Trophoblast cell (in vitro differentiated cells and primary cell): ENCODE measurements at regions not wholly inside any gene's neighbourhood (a gene's known extent, or its start where the extent isn't known, plus 50 kb on each side); places are given as distances from the start of the nearest gene placed in this dataset.

Source experiments
- DNase-seq, 2 donors: peaks; one replicate each; pipeline ENCODE4 v3.0.0-alpha.2; 2016
- H2AFZ ChIP-seq: 2 replicates; pipeline ENCODE4 v1.6.1; 2013; ENCODE audit warnings: low read length, moderate library complexity, mild to moderate bottlenecking; ENCODE audit not compliant: insufficient read depth, poor library complexity
- H2AK5ac ChIP-seq: 2 replicates; pipeline ENCODE4 v1.6.1; 2013; ENCODE audit warnings: mild to moderate bottlenecking, low read length
- H2BK120ac ChIP-seq: 2 replicates; pipeline ENCODE4 v1.6.1; 2013; ENCODE audit warnings: low read length, mild to moderate bottlenecking, moderate library complexity; ENCODE audit not compliant: insufficient read depth, poor library complexity
- H2BK12ac ChIP-seq: 2 replicates; pipeline ENCODE4 v1.6.1; 2013; ENCODE audit warnings: mild to moderate bottlenecking, low read length, moderate library complexity
- H2BK5ac ChIP-seq: 2 replicates; pipeline ENCODE4 v1.6.1; 2013; ENCODE audit warnings: low read length, low read depth, moderate library complexity, mild to moderate bottlenecking; ENCODE audit not compliant: poor library complexity
- H3K14ac ChIP-seq: 2 replicates; pipeline ENCODE4 v1.6.1; 2013; ENCODE audit warnings: mild to moderate bottlenecking, low read length
- H3K18ac ChIP-seq: 2 replicates; pipeline ENCODE4 v1.6.1; 2013; ENCODE audit warnings: mild to moderate bottlenecking, low read length
- H3K23ac ChIP-seq: 2 replicates; pipeline ENCODE4 v1.6.1; 2013; ENCODE audit warnings: low read length
- H3K27ac ChIP-seq: 2 replicates; pipeline ENCODE4 v1.5.1; 2013; ENCODE audit warnings: low read depth, mild to moderate bottlenecking, inconsistent platforms, low read length, moderate library complexity
- H3K27me3 ChIP-seq: 2 replicates; pipeline ENCODE4 v1.6.1; 2013; ENCODE audit warnings: inconsistent platforms, mild to moderate bottlenecking, low read length, moderate library complexity; ENCODE audit not compliant: insufficient read depth
- H3K36me3 ChIP-seq, 2 experiments: 1 replicate in 1 of 2; 2 replicates in 1 of 2; pipeline ENCODE4 v1.6.1; 2013; ENCODE audit warnings: low read length in 2 of 2, mild to moderate bottlenecking in 2 of 2, moderate library complexity in 1 of 2; ENCODE audit not compliant: insufficient read depth in 2 of 2, control insufficient read depth in 1 of 2
- H3K4ac ChIP-seq: 2 replicates; pipeline ENCODE4 v1.6.1; 2013; ENCODE audit warnings: low read depth, mild to moderate bottlenecking, low read length, moderate library complexity
- H3K4me1 ChIP-seq, 2 experiments: 1 replicate in 1 of 2; 2 replicates in 1 of 2; pipeline ENCODE4 v1.6.1; 2013; ENCODE audit warnings: low read length in 2 of 2, mild to moderate bottlenecking in 2 of 2, moderate library complexity in 1 of 2; ENCODE audit not compliant: insufficient read depth in 2 of 2, control insufficient read depth in 1 of 2
- H3K4me2 ChIP-seq: 2 replicates; pipeline ENCODE4 v1.6.1; 2013; ENCODE audit warnings: inconsistent platforms, mild to moderate bottlenecking, low read length, moderate library complexity
- H3K4me3 ChIP-seq: 2 replicates; pipeline ENCODE4 v1.5.1; 2013; ENCODE audit warnings: mild to moderate bottlenecking, low read depth, low read length, inconsistent platforms
- H3K79me1 ChIP-seq: one replicate; pipeline ENCODE4 v1.6.1; 2013; ENCODE audit warnings: low read length
- H3K79me2 ChIP-seq: 2 replicates; pipeline ENCODE4 v1.6.1; 2013; ENCODE audit warnings: low read length, mild to moderate bottlenecking; ENCODE audit not compliant: control insufficient read depth, insufficient read depth, poor library complexity
- H3K9ac ChIP-seq: 2 replicates; pipeline ENCODE4 v1.6.1; 2013; ENCODE audit warnings: mild to moderate bottlenecking, low read length
- H3K9me3 ChIP-seq: 2 replicates; pipeline ENCODE4 v1.6.1; 2013; ENCODE audit warnings: low read depth, mild to moderate bottlenecking, control low read depth, inconsistent platforms, low read length; ENCODE audit not compliant: insufficient read depth
- H4K12ac ChIP-seq: 2 replicates; pipeline ENCODE4 v1.6.1; 2013; ENCODE audit warnings: low read depth, mild to moderate bottlenecking, low read length, moderate library complexity
- H4K8ac ChIP-seq: 2 replicates; pipeline ENCODE4 v1.6.1; 2013; ENCODE audit warnings: low read depth, mild to moderate bottlenecking, low read length, moderate library complexity
- H4K91ac ChIP-seq: one replicate; pipeline ENCODE4 v1.6.1; 2013; ENCODE audit warnings: low read depth, mild to moderate bottlenecking, low read length, moderate library complexity
- WGBS: extraction: QIAGEN DNeasy Blood & Tissue Kit; methylation state at CpG from one replicate; pipeline ENCODE4 v1.1.7; 2013; ENCODE audit warnings: missing lambda C conversion rate; ENCODE audit not compliant: insufficient read length, insufficient coverage; ENCODE audit errors: extremely low coverage; 5-methylcytosine and 5-hydroxymethylcytosine counted together

GRCh38 chr4:41374490-41374889 is 117.8 kb downstream of the UCHL1 start:
- no peak overlapping the region for H3K4me2 ChIP-seq
- H2BK12ac ChIP-seq, result no peak overlapping the region
- no CpG with 5 or more reads among the region's 3 CpGs for WGBS
- H3K18ac ChIP-seq, result no peak overlapping the region
- peaks cover 0 to 3% of the 10 kb centered on the region in 2 experiments for H3K36me3 ChIP-seq
- H4K12ac ChIP-seq, result no peak overlapping the region
- H3K27me3 ChIP-seq, result no peaks in the 10 kb centered on the region
- no peak overlapping the region for H3K4me3 ChIP-seq
- no peaks in the 10 kb centered on the region for H3K79me2 ChIP-seq
- no peak overlapping the region for H3K23ac ChIP-seq
- no peak overlapping the region for H4K91ac ChIP-seq
- no peak overlapping the region for H2BK5ac ChIP-seq
- H4K8ac ChIP-seq, result no peak overlapping the region
- no peak overlapping the region for H2BK120ac ChIP-seq
- H2AFZ ChIP-seq, result no peak overlapping the region
- H2AK5ac ChIP-seq, result no peak overlapping the region
- no peaks in the 10 kb centered on the region for H3K79me1 ChIP-seq
- no peak for DNase-seq
- H3K9ac ChIP-seq, result no peak overlapping the region
- H3K4me1 ChIP-seq, result peaks cover 2% of the 10 kb centered on the region in 2 experiments
- H3K27ac ChIP-seq, result no peak overlapping the region
- H3K9me3 ChIP-seq, result peaks cover 2% of the 10 kb centered on the region
- no peak overlapping the region for H3K14ac ChIP-seq
- no peak overlapping the region for H3K4ac ChIP-seq

- H3K9me3 ChIP-seq, result peaks cover 2% of the 10 kb centered on the region
- no peak overlapping the region for H2AK5ac ChIP-seq
- no peak overlapping the region for H3K14ac ChIP-seq
- no peak overlapping the region for H2BK120ac ChIP-seq
- no peak overlapping the region for H3K18ac ChIP-seq
- H3K4ac ChIP-seq, result no peak overlapping the region
- H3K9ac ChIP-seq, result no peak overlapping the region
- no peak overlapping the region for H4K91ac ChIP-seq
- no peak overlapping the region for H2BK5ac ChIP-seq
- H3K27ac ChIP-seq, result no peak overlapping the region
- H3K4me1 ChIP-seq, result peaks cover 2% of the 10 kb centered on the region in 2 experiments
- no peaks in the 10 kb centered on the region for H3K79me2 ChIP-seq
- H3K36me3 ChIP-seq, result peaks cover 0 to 3% of the 10 kb centered on the region in 2 experiments
- H4K12ac ChIP-seq, result no peak overlapping the region
- no peak overlapping the region for H2AFZ ChIP-seq
- WGBS, result no CpG with 5 or more reads among the region's 7 CpGs
- no peak overlapping the region for H3K4me2 ChIP-seq
- H3K79me1 ChIP-seq, result no peaks in the 10 kb centered on the region
- no peak overlapping the region for H2BK12ac ChIP-seq
- no peaks in the 10 kb centered on the region for H3K27me3 ChIP-seq
- no peak overlapping the region for H4K8ac ChIP-seq
- H3K23ac ChIP-seq, result no peak overlapping the region
- no peak overlapping the region for H3K4me3 ChIP-seq
- DNase-seq, result peak in 1 of 2 donors; percentile 42
These were observed 118.8 kb downstream of the UCHL1 start for GRCh38 chr4:41375561-41375960.

GRCh38 chr4:41377196-41377595 is 120.5 kb downstream of the UCHL1 start:
- Histone ChIP-seq H3K79me1 (no peaks in the 10 kb centered on the region), H3K36me3 (peaks cover 0 to 3% of the 10 kb centered on the region in 2 experiments), H3K79me2 (no peaks in the 10 kb centered on the region), H3K27ac (no peak overlapping the region), H3K4ac (no peak overlapping the region), H3K23ac (no peak overlapping the region), H2BK5ac (no peak overlapping the region), H2BK12ac (no peak overlapping the region), H3K4me2 (no peak overlapping the region), H3K9ac (no peak overlapping the region), H4K12ac (no peak overlapping the region), H2AK5ac (no peak overlapping the region), H3K14ac (no peak overlapping the region), H3K4me3 (no peak overlapping the region), H2BK120ac (no peak overlapping the region), H3K9me3 (peaks cover 2% of the 10 kb centered on the region), H3K27me3 (no peaks in the 10 kb centered on the region), H4K8ac (no peak overlapping the region), H3K4me1 (peaks cover 2% of the 10 kb centered on the region in 2 experiments), H4K91ac (no peak overlapping the region), H3K18ac (no peak overlapping the region), H2AFZ (no peak overlapping the region)
- WGBS, result no CpG with 5 or more reads among the region's 3 CpGs
- no peak for DNase-seq

GRCh38 chr4:41379230-41379629 is 122.5 kb downstream of the UCHL1 start:
- no peak overlapping the region for H3K18ac ChIP-seq
- no peak overlapping the region for H3K27ac ChIP-seq
- H3K14ac ChIP-seq, result no peak overlapping the region
- no peak overlapping the region for H3K4me2 ChIP-seq
- H2BK120ac ChIP-seq, result no peak overlapping the region
- peaks cover 0 to 3% of the 10 kb centered on the region in 2 experiments for H3K36me3 ChIP-seq
- H2AFZ ChIP-seq, result no peak overlapping the region
- no CpG with 5 or more reads among the region's 1 CpG for WGBS
- H3K79me2 ChIP-seq, result no peaks in the 10 kb centered on the region
- H2AK5ac ChIP-seq, result no peak overlapping the region
- H3K9me3 ChIP-seq, result peaks cover 2% of the 10 kb centered on the region
- no peak overlapping the region for H2BK5ac ChIP-seq
- H4K12ac ChIP-seq, result no peak overlapping the region
- H3K27me3 ChIP-seq, result no peaks in the 10 kb centered on the region
- H3K4me3 ChIP-seq, result no peak overlapping the region
- no peak overlapping the region for H3K4ac ChIP-seq
- H2BK12ac ChIP-seq, result no peak overlapping the region
- H3K9ac ChIP-seq, result no peak overlapping the region
- H4K91ac ChIP-seq, result no peak overlapping the region
- H3K23ac ChIP-seq, result no peak overlapping the region
- no peak overlapping the region for H4K8ac ChIP-seq
- DNase-seq, result peak; percentile 33 to 76
- peaks cover 2% of the 10 kb centered on the region in 2 experiments for H3K4me1 ChIP-seq
- H3K79me1 ChIP-seq, result no peaks in the 10 kb centered on the region
